ENCODE measurements at regions not wholly inside any gene's neighbourhood (a gene's known extent, or its start where the extent isn't known, plus 50 kb on each side); places are given as distances from the start of the nearest gene placed in this dataset.

DNA sequence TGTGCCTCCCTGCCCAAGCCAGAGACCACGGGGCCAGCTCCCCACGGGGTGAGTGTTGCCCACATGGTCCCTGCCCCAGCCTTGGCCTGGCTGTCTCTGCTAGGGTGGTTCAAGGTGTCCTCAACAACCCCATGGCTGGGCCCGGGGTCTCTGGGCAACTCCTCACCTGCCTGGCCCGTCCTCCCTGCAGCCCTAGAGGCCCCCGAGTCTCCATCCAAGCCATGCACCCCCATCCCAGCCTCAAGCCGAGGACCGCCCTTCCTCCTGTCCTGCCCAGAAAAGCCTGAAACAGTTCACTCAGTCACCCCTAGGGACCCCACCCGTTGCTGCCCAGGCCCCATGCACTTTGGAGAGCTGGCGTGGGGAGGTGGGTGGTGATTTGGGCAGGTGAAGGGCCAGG is 120.9 kb downstream of the FAM53A start:
- no peak overlapping the region for H3K27ac ChIP-seq
- H3K27me3 ChIP-seq = no peaks in the 10 kb centered on the region
- no peak for TF ChIP-seq POLR2A (IDR thresholded peaks at IDR 0.05)
- TF ChIP-seq CTCF (IDR thresholded peaks at IDR 0.05) = no peak

GRCh38 chr4:1562771-1563170 is 121.3 kb downstream of the FAM53A start:
- H3K27ac ChIP-seq = no peak overlapping the region
- TF ChIP-seq POLR2A (IDR thresholded peaks at IDR 0.05) (no peak), CTCF (IDR thresholded peaks at IDR 0.05) (no peak)
- H3K4me1 ChIP-seq = no peaks in the 10 kb centered on the region
- no peak for DNase-seq
- H3K4me3 ChIP-seq = no peak overlapping the region
- no peaks in the 10 kb centered on the region for H3K36me3 ChIP-seq
- no peaks in the 10 kb centered on the region for H3K27me3 ChIP-seq
- H3K9me3 ChIP-seq = no peaks in the 10 kb centered on the region

More for the DNA sequence above, 120.9 kb downstream of the FAM53A start:
- DNase-seq = no peak
- Histone ChIP-seq H3K9me3 (no peaks in the 10 kb centered on the region), H3K4me1 (no peaks in the 10 kb centered on the region), H3K4me3 (no peak overlapping the region), H3K36me3 (no peaks in the 10 kb centered on the region)

GRCh38 chr4:1562371-1562770 is 121.7 kb downstream of the FAM53A start:
- TF ChIP-seq CTCF (IDR thresholded peaks at IDR 0.05) = no peak
- TF ChIP-seq POLR2A (IDR thresholded peaks at IDR 0.05) = no peak
- no peak for DNase-seq
- H3K27me3 ChIP-seq = no peaks in the 10 kb centered on the region

GRCh38 chr4:1561286-1561990 is 122.7 kb downstream of the FAM53A start:
- Histone ChIP-seq H3K27ac (no peak overlapping the region), H3K9me3 (no peaks in the 10 kb centered on the region), H3K4me1 (no peaks in the 10 kb centered on the region), H3K36me3 (no peaks in the 10 kb centered on the region), H3K27me3 (no peaks in the 10 kb centered on the region), H3K4me3 (no peak overlapping the region)
- DNase-seq = no peak
- TF ChIP-seq POLR2A (IDR thresholded peaks at IDR 0.05) (no peak), CTCF (IDR thresholded peaks at IDR 0.05) (no peak)

More at GRCh38 chr4:1562371-1562770, 121.7 kb downstream of the FAM53A start:
- no peak overlapping the region for H3K27ac ChIP-seq
- H3K4me3 ChIP-seq = no peak overlapping the region
- no peaks in the 10 kb centered on the region for H3K4me1 ChIP-seq
- H3K9me3 ChIP-seq = no peaks in the 10 kb centered on the region
- H3K36me3 ChIP-seq = no peaks in the 10 kb centered on the region

- no peaks in the 10 kb centered on the region for H3K27me3 ChIP-seq
- H3K4me3 ChIP-seq = no peak overlapping the region
- no peaks in the 10 kb centered on the region for H3K9me3 ChIP-seq
- DNase-seq = no peak
- TF ChIP-seq POLR2A (IDR thresholded peaks at IDR 0.05) (no peak), CTCF (IDR thresholded peaks at IDR 0.05) (no peak)
- H3K36me3 ChIP-seq = no peaks in the 10 kb centered on the region
- H3K27ac ChIP-seq = no peak overlapping the region
- no peaks in the 10 kb centered on the region for H3K4me1 ChIP-seq
These were observed 124.0 kb downstream of the FAM53A start for GRCh38 chr4:1559896-1560650.

Data from Peyer's patch (tissue), 4 donors.